ENCODE measurements at regions not wholly inside any gene's neighbourhood (a gene's known extent, or its start where the extent isn't known, plus 50 kb on each side); places are given as distances from the start of the nearest gene placed in this dataset.

- POLR2A ChIA-PET = no interaction called here
- TF ChIP-seq FOS (IDR thresholded peaks at IDR 0.05; ENCODE audit: borderline replicate concordance, insufficient read depth, low read length) = no peak
- TF ChIP-seq MYC (IDR thresholded peaks at IDR 0.05; ENCODE audit: low read depth, low read length) = no peak
- TF ChIP-seq MAX (IDR thresholded peaks at IDR 0.05; ENCODE audit: insufficient read depth, insufficient read length) = no peak
- TF ChIP-seq POLR2A (IDR thresholded peaks at IDR 0.05; ENCODE audit: low read depth, low read length) = no peak
- no peak for TF ChIP-seq POLR2AphosphoS5 (IDR thresholded peaks at IDR 0.05; ENCODE audit: insufficient read depth, low read depth, low read length)
- TF ChIP-seq GATA2 (IDR thresholded peaks at IDR 0.05; ENCODE audit: insufficient read depth, insufficient read length, low read depth, low read length) = no peak
- no peak for TF ChIP-seq EZH2 (IDR thresholded peaks at IDR 0.05; ENCODE audit: borderline replicate concordance, low read depth, low read length, severe bottlenecking)
- no peak for TF ChIP-seq JUN (IDR thresholded peaks at IDR 0.05; ENCODE audit: borderline replicate concordance, insufficient read depth, insufficient read length, low read depth)
- TF ChIP-seq CTCF (IDR thresholded peaks at IDR 0.05; ENCODE audit: extremely low read depth in 1 of 2, insufficient read depth in 1 of 2, low read depth in 1 of 2, low read length in 2 of 2) = no peak
- dilution Hi-C loops (cut with MboI; ENCODE audit: extremely low pct_ligation_motif_present, low sequenced_read_pairs) = no loop called here
Observed at GRCh38 chr5:89287964-89288363, 405.0 kb upstream of the MEF2C start.

More at GRCh38 chr5:89287964-89288363, 405.0 kb upstream of the MEF2C start:
- no peak for DNase-seq (ENCODE audit: low read depth, low spot score)
- H3K4me2 ChIP-seq (ENCODE audit: insufficient read depth, low read length) = no peak overlapping the region
- H3K9ac ChIP-seq (replicated peaks; ENCODE audit: extremely low read depth, insufficient read depth, low read length) = no peak overlapping the region
- intact Hi-C loops (cut with micrococcal nuclease) = no loop called here
- H4K20me1 ChIP-seq (replicated peaks; ENCODE audit: control insufficient read depth, extremely low read depth, insufficient read depth, low read length) = no peaks in the 10 kb centered on the region
- H2AFZ ChIP-seq (ENCODE audit: low read depth, low read length) = no peak overlapping the region
- H3K4me3 ChIP-seq (replicated peaks in 1 of 3; ENCODE audit: insufficient read depth in 1 of 3, low read depth in 1 of 3, low read length in 3 of 3) = no peak overlapping the region
- no peaks in the 10 kb centered on the region for H3K27me3 ChIP-seq (ENCODE audit: control insufficient read depth in 2 of 2, insufficient read depth in 2 of 2, low read length in 2 of 2)
- H3K4me1 ChIP-seq (ENCODE audit: control insufficient read depth, extremely low read depth, insufficient read depth, low read length) = no peaks in the 10 kb centered on the region
- H3K9me3 ChIP-seq (replicated peaks; ENCODE audit: control insufficient read depth, insufficient read depth, low read length) = no peaks in the 10 kb centered on the region
- BruUV-seq (replicated peaks) = no TSS peak
- H3K27ac ChIP-seq (ENCODE audit: insufficient read depth, low read depth, low read length) = no peak overlapping the region
- no peak for FAIRE-seq
- H3K79me2 ChIP-seq (ENCODE audit: control insufficient read depth, insufficient read depth, low read length) = no peaks in the 10 kb centered on the region
- H3K36me3 ChIP-seq (ENCODE audit: control insufficient read depth in 2 of 2, extremely low read depth in 1 of 2, insufficient read depth in 2 of 2, low read length in 2 of 2) = no peaks in the 10 kb centered on the region
- H3K9me1 ChIP-seq (replicated peaks; ENCODE audit: control insufficient read depth, extremely low read depth, insufficient read depth, low read length) = no peaks in the 10 kb centered on the region
- CTCF ChIA-PET = no interaction called here

Measured in endothelial cell of umbilical vein (primary cell).